Lung (tissue), 11 donors: ENCODE measurements at regions not wholly inside any gene's neighbourhood (a gene's known extent, or its start where the extent isn't known, plus 50 kb on each side); places are given as distances from the start of the nearest gene placed in this dataset.

Experiments used
- ATAC-seq: fragments of 200-7000 bp; cut with Tn5 transposase; one replicate; pipeline ENCODE4 v1.9.1; 2020; ENCODE audit warnings: moderate number of reproducible peaks; ENCODE audit not compliant: insufficient read depth, low FRiP score
- DNase-seq, 3 donors: peaks; one replicate each; pipeline ENCODE4 v3.0.0-alpha.2; 2013 to 2017
- H3K27ac ChIP-seq, 2 donors: one replicate each; pipeline ENCODE4 v1.5.1; 2013; ENCODE audit warnings: mild to moderate bottlenecking in 2 of 2, moderate library complexity in 2 of 2, control low read depth in 1 of 2, inconsistent platforms in 1 of 2, low read depth in 1 of 2, low read length in 1 of 2
- H3K27me3 ChIP-seq, 3 donors: one replicate each; pipeline ENCODE4 v1.5.1; 2013; ENCODE audit warnings: low read length in 2 of 3; ENCODE audit not compliant: control insufficient read depth in 3 of 3, insufficient read depth in 3 of 3
- H3K36me3 ChIP-seq, 4 donors: one replicate each; pipeline ENCODE4 v1.5.1; 2013; ENCODE audit warnings: low read length in 4 of 4, mild to moderate bottlenecking in 1 of 4, moderate library complexity in 1 of 4; ENCODE audit not compliant: control insufficient read depth in 4 of 4, insufficient read depth in 4 of 4
- H3K4me1 ChIP-seq, 5 donors: one replicate each; pipeline ENCODE4 v1.5.1; 2013; ENCODE audit warnings: low read length in 5 of 5, mild to moderate bottlenecking in 2 of 5, moderate library complexity in 1 of 5; ENCODE audit not compliant: control insufficient read depth in 5 of 5, insufficient read depth in 5 of 5
- H3K4me3 ChIP-seq: one replicate; pipeline ENCODE4 v1.5.1; 2013; ENCODE audit warnings: mild to moderate bottlenecking, control low read depth, moderate library complexity
- H3K9ac ChIP-seq, 2 donors: one replicate each; pipeline ENCODE4 v1.5.1; 2013; ENCODE audit warnings: low read length in 2 of 2, control low read depth in 1 of 2; ENCODE audit not compliant: insufficient read depth in 1 of 2
- H3K9me3 ChIP-seq, 4 donors: one replicate each; pipeline ENCODE4 v1.5.1; 2013; ENCODE audit warnings: low read length in 3 of 4, mild to moderate bottlenecking in 1 of 4, moderate library complexity in 1 of 4; ENCODE audit not compliant: control insufficient read depth in 4 of 4, insufficient read depth in 3 of 4
- CTCF ChIP-seq: IDR thresholded peaks from 2 replicates; pipeline ENCODE4 v1.5.1; 2012; ENCODE audit warnings: mild to moderate bottlenecking; ENCODE audit errors: control extremely low read depth, extremely low read depth
- WGBS, 2 donors: extraction: QIAGEN DNeasy Blood & Tissue Kit; methylation state at CpG; one replicate each; pipeline ENCODE4 v1.1.7; 2013; 5-methylcytosine and 5-hydroxymethylcytosine counted together
- donor health status: control.
- donor health status: control.
- donor health status: Bipolar disorder and iron deficiency.
- donor health status: healthy.
- donor health status: DM: yes; HTN: yes; CAD: no.

- WGBS, 2 donors, result 50 to 95% methylated on average over 2 of the region's 2 CpGs
- DNase-seq (no peak), ATAC-seq (no peak)
- Histone ChIP-seq H3K9ac (no peak overlapping the region), H3K36me3 (no peaks in the 10 kb centered on the region), H3K27me3 (no peaks in the 10 kb centered on the region), H3K4me1 (peaks cover 0 to 6% (median 0%) of the 10 kb centered on the region in 5 donors), H3K9me3 (no peaks in the 10 kb centered on the region), H3K27ac (no peak overlapping the region), H3K4me3 (no peak overlapping the region)
- TF ChIP-seq CTCF, result no peak
Observed at GRCh38 chr3:30503446-30503845, 103.0 kb upstream of the TGFBR2 start.

- Histone ChIP-seq H3K27ac (no peak overlapping the region), H3K9me3 (no peaks in the 10 kb centered on the region), H3K9ac (no peak overlapping the region), H3K4me1 (no peaks in the 10 kb centered on the region), H3K27me3 (no peaks in the 10 kb centered on the region), H3K36me3 (no peaks in the 10 kb centered on the region), H3K4me3 (no peak overlapping the region)
- 44 to 97% methylated on average over 1 of the region's 1 CpG for WGBS, 2 donors
- no peak for ATAC-seq
- no peak for TF ChIP-seq CTCF
- no peak for DNase-seq
Observed at GRCh38 chr3:30504939-30505338, 101.5 kb upstream of the TGFBR2 start.

GRCh38 chr3:30505866-30506520 is 100.4 kb upstream of the TGFBR2 start:
- H3K36me3 ChIP-seq, result no peaks in the 10 kb centered on the region
- H3K9me3 ChIP-seq, result no peaks in the 10 kb centered on the region
- no peak overlapping the region for H3K9ac ChIP-seq
- TF ChIP-seq CTCF, result no peak
- no peaks in the 10 kb centered on the region for H3K27me3 ChIP-seq
- no peaks in the 10 kb centered on the region for H3K4me1 ChIP-seq
- no peak for DNase-seq
- no peak overlapping the region for H3K4me3 ChIP-seq
- H3K27ac ChIP-seq, result no peak overlapping the region
- ATAC-seq, result no peak
- WGBS, 2 donors, result 87 to 93% methylated on average over 6 of the region's 6 CpGs

GRCh38 chr3:30508339-30508738 is 98.1 kb upstream of the TGFBR2 start:
- ATAC-seq, result no peak
- no peaks in the 10 kb centered on the region for H3K36me3 ChIP-seq
- no peaks in the 10 kb centered on the region for H3K27me3 ChIP-seq
- no peak overlapping the region for H3K9ac ChIP-seq
- H3K27ac ChIP-seq, result no peak overlapping the region
- H3K9me3 ChIP-seq, result no peaks in the 10 kb centered on the region
- no peak for TF ChIP-seq CTCF
- 85 to 86% methylated on average over 3 of the region's 3 CpGs for WGBS, 2 donors
- no peak for DNase-seq
- H3K4me3 ChIP-seq, result no peak overlapping the region
- peaks cover 0 to 14% (median 2%) of the 10 kb centered on the region in 5 donors for H3K4me1 ChIP-seq
